MM.1S (cell line): ENCODE measurements at regions not wholly inside any gene's neighbourhood (a gene's known extent, or its start where the extent isn't known, plus 50 kb on each side); places are given as distances from the start of the nearest gene placed in this dataset.

Experiments used
- CTCF ChIP-seq: fragments of 300-600 bp; sonication (generic); IDR thresholded peaks from 2 replicates; pipeline ENCODE4 v1.5.1; 2016; ENCODE audit warnings: antibody characterized with exemption, low read length, mixed read lengths
- EZH2phosphoT487 ChIP-seq: fragments of 300-600 bp; sonication (generic); IDR thresholded peaks from 2 replicates; pipeline ENCODE4 v1.6.1; 2018; ENCODE audit warnings: antibody characterized with exemption, low read length

GRCh38 chr10:125225051-125225450 lies 64.7 kb upstream of the CTBP2 start:
- TF ChIP-seq CTCF (no peak), EZH2phosphoT487 (no peak)
